ENCODE measurements at regions not wholly inside any gene's neighbourhood (a gene's known extent, or its start where the extent isn't known, plus 50 kb on each side); places are given as distances from the start of the nearest gene placed in this dataset.

- H3K36me3 ChIP-seq = no peaks in the 10 kb centered on the region
- DNase-seq (ENCODE audit: low spot score in 2 of 2) = no peak
- H3K27ac ChIP-seq = peak overlapping the region in 1 of 4 donors; percentile 37
- H3K9me3 ChIP-seq = no peaks in the 10 kb centered on the region
- H3K4me1 ChIP-seq = peaks cover 0 to 18% (median 0%) of the 10 kb centered on the region in 4 donors
- peaks cover 0 to 12% of the 10 kb centered on the region in 2 donors for H3K27me3 ChIP-seq
- 9 to 16% methylated on average over 15 to 23 of the region's 23 CpGs for WGBS, 2 donors
- H3K4me3 ChIP-seq = peak overlapping the region in 2 of 4 donors; percentile 35 to 39
- TF ChIP-seq CTCF (IDR thresholded peaks at IDR 0.05) (no peak), EP300 (IDR thresholded peaks at IDR 0.05) (no peak), POLR2A (IDR thresholded peaks at IDR 0.05) (no peak)
Observed at GRCh38 chrX:39613997-39614679, 483.6 kb downstream of the BCOR start.

GRCh38 chrX:39614680-39614998 is 483.1 kb downstream of the BCOR start:
- Histone ChIP-seq H3K9me3 (no peaks in the 10 kb centered on the region), H3K27me3 (peaks cover 0 to 12% of the 10 kb centered on the region in 2 donors), H3K27ac (no peak overlapping the region), H3K4me3 (no peak overlapping the region), H3K36me3 (no peaks in the 10 kb centered on the region), H3K4me1 (peaks cover 0 to 18% (median 0%) of the 10 kb centered on the region in 4 donors)
- WGBS, 2 donors = 40 to 56% methylated on average over 4 of the region's 4 CpGs
- no peak for DNase-seq (ENCODE audit: low spot score in 2 of 2)
- TF ChIP-seq CTCF (IDR thresholded peaks at IDR 0.05) (no peak), EP300 (IDR thresholded peaks at IDR 0.05) (no peak), POLR2A (IDR thresholded peaks at IDR 0.05) (no peak)

- TF ChIP-seq POLR2A (IDR thresholded peaks at IDR 0.05) (no peak), CTCF (IDR thresholded peaks at IDR 0.05) (no peak), EP300 (IDR thresholded peaks at IDR 0.05) (no peak)
- no peak for DNase-seq (ENCODE audit: low spot score in 2 of 2)
- H3K4me3 ChIP-seq = no peak overlapping the region
- H3K9me3 ChIP-seq = no peaks in the 10 kb centered on the region
- H3K4me1 ChIP-seq = peaks cover 0 to 18% (median 0%) of the 10 kb centered on the region in 4 donors
- H3K27me3 ChIP-seq = peaks cover 0 to 12% of the 10 kb centered on the region in 2 donors
- no peaks in the 10 kb centered on the region for H3K36me3 ChIP-seq
- H3K27ac ChIP-seq = no peak overlapping the region
- WGBS, 2 donors = 69 to 74% methylated on average over 5 of the region's 5 CpGs
Observed at GRCh38 chrX:39616098-39616729, 481.5 kb downstream of the BCOR start.

- Histone ChIP-seq H3K36me3 (no peaks in the 10 kb centered on the region), H3K27me3 (peaks cover 0 to 12% of the 10 kb centered on the region in 2 donors), H3K27ac (no peak overlapping the region), H3K4me1 (peaks cover 0 to 18% (median 0%) of the 10 kb centered on the region in 4 donors), H3K9me3 (no peaks in the 10 kb centered on the region), H3K4me3 (no peak overlapping the region)
- WGBS, 2 donors = 81 to 91% methylated on average over 8 of the region's 8 CpGs
- DNase-seq (ENCODE audit: low spot score in 2 of 2) = no peak
- TF ChIP-seq EP300 (IDR thresholded peaks at IDR 0.05) (no peak), CTCF (IDR thresholded peaks at IDR 0.05) (no peak), POLR2A (IDR thresholded peaks at IDR 0.05) (no peak)
Observed at GRCh38 chrX:39616731-39617130, 481.0 kb downstream of the BCOR start.

- TF ChIP-seq EP300 (IDR thresholded peaks at IDR 0.05) (no peak), POLR2A (IDR thresholded peaks at IDR 0.05) (no peak), CTCF (IDR thresholded peaks at IDR 0.05) (no peak)
- H3K27ac ChIP-seq = no peak overlapping the region
- no peak overlapping the region for H3K4me3 ChIP-seq
- peaks cover 0 to 10% of the 10 kb centered on the region in 2 donors for H3K27me3 ChIP-seq
- WGBS, 2 donors = 98 to 100% methylated on average over 1 of the region's 1 CpG
- H3K4me1 ChIP-seq = peaks cover 0 to 18% (median 0%) of the 10 kb centered on the region in 4 donors
- H3K36me3 ChIP-seq = no peaks in the 10 kb centered on the region
- H3K9me3 ChIP-seq = no peaks in the 10 kb centered on the region
- no peak for DNase-seq (ENCODE audit: low spot score in 2 of 2)
Observed at GRCh38 chrX:39618178-39618577, 479.6 kb downstream of the BCOR start.
